ENCODE measurements at regions not wholly inside any gene's neighbourhood (a gene's known extent, or its start where the extent isn't known, plus 50 kb on each side); places are given as distances from the start of the nearest gene placed in this dataset.
"Not testable (repeated sequence)": the region's sequence is repeated elsewhere in the genome, so short reads cannot be mapped to it uniquely, and the experiment has no call there.

DNA sequence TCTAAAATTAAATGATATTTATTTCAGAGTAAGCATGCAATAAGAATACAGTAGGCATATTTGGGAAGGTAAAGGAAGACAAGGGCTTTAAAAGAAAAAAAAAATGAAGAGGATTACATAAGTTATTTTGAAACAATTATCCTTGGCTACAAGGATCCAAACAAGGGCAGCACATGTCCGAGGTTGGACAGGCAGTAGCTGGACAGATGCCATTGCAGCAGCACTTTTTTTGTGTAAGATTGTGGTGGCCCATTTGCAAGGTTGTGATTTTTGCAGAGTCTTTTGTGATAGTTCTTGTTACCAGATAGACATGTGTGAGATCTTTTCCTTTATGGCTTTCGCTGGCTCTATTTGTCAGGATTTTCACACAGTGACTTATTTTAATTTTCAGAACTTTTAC lies 89.4 kb upstream of the COG2 start:
- Histone ChIP-seq H3K9me3 (ENCODE audit: insufficient read depth, low read length) (no peaks in the 10 kb centered on the region), H3K27me3 (ENCODE audit: low read depth, low read length) (no peaks in the 10 kb centered on the region), H2AFZ (ENCODE audit: low read depth, low read length) (no peak overlapping the region), H4K20me1 (ENCODE audit: insufficient read depth, low read length) (no peaks in the 10 kb centered on the region), H3K4me1 (ENCODE audit: low read length) (peaks cover 16% of the 10 kb centered on the region), H3K4me3 (ENCODE audit: low read length) (no peak overlapping the region), H3K36me3 (replicated peaks; ENCODE audit: low read depth, low read length) (no peaks in the 10 kb centered on the region), H3K9ac (ENCODE audit: low read length) (no peak overlapping the region), H3K79me2 (ENCODE audit: low read length) (no peaks in the 10 kb centered on the region), H3K4me2 (ENCODE audit: low read length) (no peak overlapping the region), H3K27ac (ENCODE audit: low read length) (no peak overlapping the region)
- TF ChIP-seq EZH2phosphoT487 (IDR thresholded peaks at IDR 0.05; ENCODE audit: low read depth) = no peak
- TF ChIP-seq, protein P1, sequence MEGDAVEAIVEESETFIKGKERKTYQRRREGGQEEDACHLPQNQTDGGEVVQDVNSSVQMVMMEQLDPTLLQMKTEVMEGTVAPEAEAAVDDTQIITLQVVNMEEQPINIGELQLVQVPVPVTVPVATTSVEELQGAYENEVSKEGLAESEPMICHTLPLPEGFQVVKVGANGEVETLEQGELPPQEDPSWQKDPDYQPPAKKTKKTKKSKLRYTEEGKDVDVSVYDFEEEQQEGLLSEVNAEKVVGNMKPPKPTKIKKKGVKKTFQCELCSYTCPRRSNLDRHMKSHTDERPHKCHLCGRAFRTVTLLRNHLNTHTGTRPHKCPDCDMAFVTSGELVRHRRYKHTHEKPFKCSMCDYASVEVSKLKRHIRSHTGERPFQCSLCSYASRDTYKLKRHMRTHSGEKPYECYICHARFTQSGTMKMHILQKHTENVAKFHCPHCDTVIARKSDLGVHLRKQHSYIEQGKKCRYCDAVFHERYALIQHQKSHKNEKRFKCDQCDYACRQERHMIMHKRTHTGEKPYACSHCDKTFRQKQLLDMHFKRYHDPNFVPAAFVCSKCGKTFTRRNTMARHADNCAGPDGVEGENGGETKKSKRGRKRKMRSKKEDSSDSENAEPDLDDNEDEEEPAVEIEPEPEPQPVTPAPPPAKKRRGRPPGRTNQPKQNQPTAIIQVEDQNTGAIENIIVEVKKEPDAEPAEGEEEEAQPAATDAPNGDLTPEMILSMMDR (IDR thresholded peaks at IDR 0.05; ENCODE audit: low read depth, low read length) = no peak

DNA sequence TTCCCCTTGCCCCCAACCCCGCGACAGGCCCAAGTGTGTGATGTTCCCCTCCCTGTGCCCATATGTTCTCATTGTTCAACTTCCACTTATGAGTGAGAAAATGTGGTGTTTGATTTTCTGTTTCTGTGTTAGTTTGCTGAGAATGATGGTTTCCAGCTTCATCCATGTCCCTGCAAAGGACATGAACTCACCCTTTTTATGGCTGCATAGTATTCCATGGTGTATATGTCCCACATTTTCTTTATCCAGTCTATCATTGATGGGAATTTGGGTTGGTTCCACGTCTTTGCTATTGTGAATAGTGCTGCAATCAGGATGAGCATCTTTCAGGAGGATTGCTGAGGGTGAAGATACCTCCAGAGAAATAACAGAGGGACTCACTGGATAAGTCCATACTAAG lies 91.3 kb upstream of the COG2 start:
- H3K27ac ChIP-seq (ENCODE audit: low read length); H3K79me2 ChIP-seq (ENCODE audit: low read length); H3K36me3 ChIP-seq (replicated peaks; ENCODE audit: low read depth, low read length); H3K27me3 ChIP-seq (ENCODE audit: low read depth, low read length); H4K20me1 ChIP-seq (ENCODE audit: insufficient read depth, low read length); H3K4me2 ChIP-seq (ENCODE audit: low read length); H2AFZ ChIP-seq (ENCODE audit: low read depth, low read length); H3K9me3 ChIP-seq (ENCODE audit: insufficient read depth, low read length); H3K4me1 ChIP-seq (ENCODE audit: low read length); H3K9ac ChIP-seq (ENCODE audit: low read length); H3K4me3 ChIP-seq (ENCODE audit: low read length): not testable (repeated sequence)

DNA sequence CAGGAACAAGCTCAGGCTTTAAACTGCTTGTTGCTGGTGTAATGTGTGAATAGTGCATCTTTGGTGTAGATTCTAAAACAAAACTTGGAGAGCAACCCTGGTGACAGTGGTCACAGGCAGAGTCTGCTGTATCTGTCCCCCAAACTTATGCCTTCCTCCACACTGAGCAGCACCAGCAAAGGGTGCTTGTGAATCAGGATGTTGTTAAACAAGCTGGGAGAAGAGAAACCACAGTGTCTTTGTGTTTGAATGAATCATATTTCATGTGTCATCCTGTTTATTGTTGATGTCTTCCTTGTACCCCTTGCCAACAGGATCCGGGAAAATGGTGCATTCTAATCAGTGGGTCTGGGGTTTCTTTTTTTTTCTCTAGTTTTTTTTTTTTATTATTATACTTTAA lies 91.9 kb upstream of the COG2 start:
- no peak overlapping the region for H3K9ac ChIP-seq (ENCODE audit: low read length)
- H3K4me3 ChIP-seq (ENCODE audit: low read length) = no peak overlapping the region
- H4K20me1 ChIP-seq (ENCODE audit: insufficient read depth, low read length) = no peaks in the 10 kb centered on the region
- TF ChIP-seq, protein P1 (IDR thresholded peaks at IDR 0.05; ENCODE audit: low read depth, low read length) = no peak
- no peak for TF ChIP-seq EZH2phosphoT487 (IDR thresholded peaks at IDR 0.05; ENCODE audit: low read depth)
- H3K9me3 ChIP-seq (ENCODE audit: insufficient read depth, low read length) = no peaks in the 10 kb centered on the region
- no peak overlapping the region for H3K27ac ChIP-seq (ENCODE audit: low read length)
- H3K79me2 ChIP-seq (ENCODE audit: low read length) = no peaks in the 10 kb centered on the region
- H3K36me3 ChIP-seq (replicated peaks; ENCODE audit: low read depth, low read length) = no peaks in the 10 kb centered on the region
- H3K4me1 ChIP-seq (ENCODE audit: low read length) = peaks cover 2% of the 10 kb centered on the region
- H3K27me3 ChIP-seq (ENCODE audit: low read depth, low read length) = no peaks in the 10 kb centered on the region
- no peak overlapping the region for H3K4me2 ChIP-seq (ENCODE audit: low read length)
- no peak overlapping the region for H2AFZ ChIP-seq (ENCODE audit: low read depth, low read length)

DNA sequence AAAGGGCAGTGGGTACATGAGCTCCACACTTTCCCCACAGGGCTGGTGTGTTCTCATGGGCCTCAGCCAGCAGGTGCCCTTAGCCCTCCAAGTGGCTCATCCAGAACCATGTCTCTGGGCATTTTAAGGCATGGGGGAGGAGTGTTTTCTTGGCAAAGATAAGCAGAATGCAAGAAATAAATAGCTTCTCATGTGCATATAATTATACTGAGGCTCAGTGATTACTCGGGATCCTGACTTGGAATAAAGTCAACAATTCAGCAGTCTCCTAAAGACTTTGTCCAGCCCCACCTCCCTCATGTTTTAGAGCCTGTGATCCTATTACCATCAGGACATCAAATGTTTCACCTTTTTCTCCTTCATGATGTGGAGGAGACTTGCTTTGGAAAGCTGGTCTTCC lies 92.7 kb upstream of the COG2 start:
- no peak overlapping the region for H3K9ac ChIP-seq (ENCODE audit: low read length)
- no peak overlapping the region for H2AFZ ChIP-seq (ENCODE audit: low read depth, low read length)
- H3K27ac ChIP-seq (ENCODE audit: low read length) = no peak overlapping the region
- TF ChIP-seq, protein P1 (IDR thresholded peaks at IDR 0.05; ENCODE audit: low read depth, low read length) = no peak
- no peak for TF ChIP-seq EZH2phosphoT487 (IDR thresholded peaks at IDR 0.05; ENCODE audit: low read depth)
- H3K79me2 ChIP-seq (ENCODE audit: low read length) = no peaks in the 10 kb centered on the region
- H3K4me3 ChIP-seq (ENCODE audit: low read length) = no peak overlapping the region
- H3K4me1 ChIP-seq (ENCODE audit: low read length) = no peaks in the 10 kb centered on the region
- H4K20me1 ChIP-seq (ENCODE audit: insufficient read depth, low read length) = no peaks in the 10 kb centered on the region
- no peak overlapping the region for H3K4me2 ChIP-seq (ENCODE audit: low read length)
- H3K9me3 ChIP-seq (ENCODE audit: insufficient read depth, low read length) = no peaks in the 10 kb centered on the region
- no peaks in the 10 kb centered on the region for H3K36me3 ChIP-seq (replicated peaks; ENCODE audit: low read depth, low read length)
- H3K27me3 ChIP-seq (ENCODE audit: low read depth, low read length) = no peaks in the 10 kb centered on the region

DNA sequence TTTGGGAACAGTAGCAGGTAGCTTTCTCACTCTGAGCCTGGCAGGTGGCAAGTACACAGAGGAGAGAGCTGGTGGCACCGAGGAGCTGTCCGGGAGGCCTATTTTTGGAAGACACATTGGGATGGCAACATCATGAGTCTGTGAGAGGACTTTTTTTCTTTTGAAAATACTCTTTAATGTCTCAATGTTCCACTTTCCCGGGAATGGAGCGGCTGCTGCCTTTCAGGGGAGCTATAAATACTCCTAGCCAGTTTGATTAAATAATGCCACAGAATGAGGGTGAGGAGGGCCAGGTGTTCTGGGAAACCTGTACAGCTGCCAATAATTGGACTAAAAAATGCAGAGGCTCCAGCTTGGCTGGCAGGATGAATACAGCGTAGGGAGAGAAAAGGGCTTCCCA lies 93.3 kb upstream of the COG2 start:
- no peaks in the 10 kb centered on the region for H3K9me3 ChIP-seq (ENCODE audit: insufficient read depth, low read length)
- H3K4me2 ChIP-seq (ENCODE audit: low read length) = no peak overlapping the region
- H3K4me3 ChIP-seq (ENCODE audit: low read length) = no peak overlapping the region
- no peaks in the 10 kb centered on the region for H3K79me2 ChIP-seq (ENCODE audit: low read length)
- H3K36me3 ChIP-seq (replicated peaks; ENCODE audit: low read depth, low read length) = no peaks in the 10 kb centered on the region
- no peak overlapping the region for H3K9ac ChIP-seq (ENCODE audit: low read length)
- no peaks in the 10 kb centered on the region for H4K20me1 ChIP-seq (ENCODE audit: insufficient read depth, low read length)
- no peak overlapping the region for H2AFZ ChIP-seq (ENCODE audit: low read depth, low read length)
- TF ChIP-seq, protein P1 (IDR thresholded peaks at IDR 0.05; ENCODE audit: low read depth, low read length) = no peak
- TF ChIP-seq EZH2phosphoT487 (IDR thresholded peaks at IDR 0.05; ENCODE audit: low read depth) = no peak
- H3K27me3 ChIP-seq (ENCODE audit: low read depth, low read length) = no peaks in the 10 kb centered on the region
- no peak overlapping the region for H3K27ac ChIP-seq (ENCODE audit: low read length)
- H3K4me1 ChIP-seq (ENCODE audit: low read length) = no peaks in the 10 kb centered on the region

All from OCI-LY3 (cell line).